H1 (cell line): ENCODE measurements at regions not wholly inside any gene's neighbourhood (a gene's known extent, or its start where the extent isn't known, plus 50 kb on each side); places are given as distances from the start of the nearest gene placed in this dataset.

Experiments used
- CTCF ChIA-PET: fragments of 300-600 bp; sonication (Branson Sonifier 250); formaldehyde crosslinking; loops from one replicate; lab custom pipeline; 2021; ENCODE audit not compliant: partially characterized antibody; lab: Charles Lee
- POLR2A ChIA-PET: fragments of 300-600 bp; sonication (Branson Sonifier 250); formaldehyde crosslinking; loops from one replicate; lab custom pipeline; 2021; ENCODE audit warnings: inconsistent platforms; ENCODE audit not compliant: partially characterized antibody; lab: Charles Lee
- DNase-seq, 2 experiments: peaks; one replicate each; pipeline versions ENCODE4 v3.0.0 to v3.0.0-alpha.2; 2010 to 2022; ENCODE audit warnings: low spot score in 2 of 2, low read depth in 1 of 2, mixed read lengths in 1 of 2
- FAIRE-seq: peaks from 2 replicates; lab custom pipeline; 2011; peaks lifted over from hg19 to GRCh38; lab: Jason Lieb, UNC
- H2AFZ ChIP-seq: 2 replicates; pipeline ENCODE4 v1.8.1; 2012; ENCODE audit warnings: low read length, inconsistent platforms
- H2AK5ac ChIP-seq: 2 replicates; pipeline ENCODE4 v1.6.1; 2013; ENCODE audit warnings: low read depth, low read length
- H2BK120ac ChIP-seq: replicated peaks from 2 replicates; pipeline ENCODE3; 2013; ENCODE audit warnings: low read depth, low read length, inconsistent platforms
- H2BK12ac ChIP-seq: 2 replicates; pipeline ENCODE4 v1.6.1; 2013; ENCODE audit warnings: low read depth, low read length
- H2BK15ac ChIP-seq: 2 replicates; pipeline ENCODE4 v1.6.1; 2013; ENCODE audit warnings: low read length
- H2BK20ac ChIP-seq: 2 replicates; pipeline ENCODE4 v1.6.1; 2013; ENCODE audit warnings: low read length
- H2BK5ac ChIP-seq: 2 replicates; pipeline ENCODE4 v1.6.1; 2013; ENCODE audit warnings: low read depth, low read length
- H3K14ac ChIP-seq: 2 replicates; pipeline ENCODE4 v1.6.1; 2013; ENCODE audit warnings: inconsistent platforms; ENCODE audit not compliant: insufficient read length
- H3K18ac ChIP-seq: 2 replicates; pipeline ENCODE4 v1.6.1; 2013; ENCODE audit warnings: low read length; ENCODE audit errors: extremely low read depth
- H3K23ac ChIP-seq: 2 replicates; pipeline ENCODE4 v1.6.1; 2013; ENCODE audit warnings: inconsistent platforms; ENCODE audit not compliant: insufficient read length
- H3K23me2 ChIP-seq: 2 replicates; pipeline ENCODE4 v1.6.1; 2013; ENCODE audit warnings: low read depth, low read length
- H3K27ac ChIP-seq: 2 replicates; pipeline ENCODE4 v1.6.1; 2011; ENCODE audit warnings: low read depth, low read length, inconsistent platforms
- H3K27me3 ChIP-seq, 4 experiments: replicated peaks in 1 of 4; 1 replicate in 1 of 4; 2 replicates in 3 of 4; pipeline versions ENCODE4 v1.6.1 to v1.8.1; 2011 to 2013; ENCODE audit warnings: low read length in 3 of 4, mild to moderate bottlenecking in 3 of 4, inconsistent platforms in 2 of 4, mixed read lengths in 2 of 4, moderate library complexity in 1 of 4; ENCODE audit not compliant: control insufficient read depth in 3 of 4, insufficient read depth in 3 of 4; ENCODE audit errors: extremely low read depth in 1 of 4
- H3K36me3 ChIP-seq, 4 experiments: 2 replicates each; pipeline versions ENCODE4 v1.6.1 to v1.8.1; 2011 to 2013; ENCODE audit warnings: mild to moderate bottlenecking in 4 of 4, low read length in 3 of 4, moderate library complexity in 2 of 4, control low read depth in 1 of 4, inconsistent platforms in 1 of 4; ENCODE audit not compliant: insufficient read depth in 4 of 4, control insufficient read depth in 2 of 4
- H3K4ac ChIP-seq: replicated peaks from 2 replicates; pipeline ENCODE3; 2013; ENCODE audit warnings: low read length, low read depth, mixed read lengths, inconsistent platforms; ENCODE audit not compliant: insufficient read length
- H3K4me1 ChIP-seq, 4 experiments: replicated peaks in 1 of 4; 1 replicate in 1 of 4; 2 replicates in 3 of 4; pipeline versions ENCODE4 v1.6.1 to v1.8.1; 2011 to 2013; ENCODE audit warnings: low read length in 3 of 4, inconsistent platforms in 2 of 4, mixed read lengths in 1 of 4; ENCODE audit not compliant: insufficient read depth in 4 of 4, control insufficient read depth in 3 of 4
- H3K4me2 ChIP-seq, 2 experiments: 2 replicates each; pipeline versions ENCODE4 v1.6.1 to v1.8.1; 2011 to 2013; ENCODE audit warnings: low read depth in 2 of 2, low read length in 2 of 2, control low read depth in 1 of 2, inconsistent platforms in 1 of 2, mild to moderate bottlenecking in 1 of 2; ENCODE audit not compliant: insufficient read depth in 1 of 2
- H3K4me3 ChIP-seq, 4 experiments: fragments of 200-600, 300-600 bp in 1 of 4; sonication (generic), shearing (Covaris generic), sonication (Bioruptor Twin) in 1 of 4; 2 replicates each; pipeline versions ENCODE4 v1.5.1 to v1.8.1; 2011 to 2016; ENCODE audit warnings: low read length in 4 of 4, low read depth in 3 of 4, control low read depth in 2 of 4, inconsistent platforms in 2 of 4, mild to moderate bottlenecking in 2 of 4, mixed read lengths in 1 of 4, moderate library complexity in 1 of 4; ENCODE audit not compliant: insufficient read depth in 2 of 4; ENCODE audit errors: extremely low read depth in 1 of 4
- H3K56ac ChIP-seq: replicated peaks from 2 replicates; pipeline ENCODE3; 2013; ENCODE audit warnings: low read depth, mild to moderate bottlenecking, mixed read lengths, low read length, inconsistent platforms; ENCODE audit not compliant: insufficient read length
- H3K79me1 ChIP-seq: 2 replicates; pipeline ENCODE4 v1.6.1; 2013; ENCODE audit warnings: low read depth, low read length, control low read depth
- H3K79me2 ChIP-seq, 2 experiments: 2 replicates each; pipeline versions ENCODE4 v1.6.1 to v1.8.1; 2012 to 2013; ENCODE audit warnings: low read length in 2 of 2, mild to moderate bottlenecking in 2 of 2, inconsistent platforms in 1 of 2; ENCODE audit not compliant: insufficient read depth in 2 of 2, control insufficient read depth in 1 of 2
- H3K9ac ChIP-seq, 4 experiments: replicated peaks in 1 of 4; 1 replicate in 1 of 4; 2 replicates in 3 of 4; pipeline versions ENCODE4 v1.6.1 to v1.8.1; 2011 to 2013; ENCODE audit warnings: low read depth in 3 of 4, low read length in 3 of 4, control low read depth in 2 of 4, mild to moderate bottlenecking in 2 of 4, moderate library complexity in 2 of 4, inconsistent platforms in 1 of 4; ENCODE audit errors: extremely low read depth in 1 of 4
- H3K9me3 ChIP-seq, 2 experiments: 2 replicates each; pipeline versions ENCODE4 v1.6.1 to v1.8.1; 2012 to 2013; ENCODE audit warnings: mild to moderate bottlenecking in 2 of 2, moderate library complexity in 2 of 2, control low read depth in 1 of 2, inconsistent platforms in 1 of 2, low read depth in 1 of 2, low read length in 1 of 2, mixed read lengths in 1 of 2; ENCODE audit not compliant: insufficient read depth in 2 of 2
- H4K20me1 ChIP-seq, 2 experiments: replicated peaks in 1 of 2; 2 replicates each; pipeline versions ENCODE3 to v1.8.1; 2011 to 2013; ENCODE audit warnings: inconsistent platforms in 2 of 2, low read length in 2 of 2, mild to moderate bottlenecking in 1 of 2; ENCODE audit not compliant: insufficient read depth in 2 of 2, control insufficient read depth in 1 of 2
- H4K5ac ChIP-seq: 2 replicates; pipeline ENCODE4 v1.6.1; 2013; ENCODE audit warnings: low read length, low read depth, mixed read lengths, inconsistent platforms; ENCODE audit not compliant: insufficient read length
- H4K8ac ChIP-seq: 2 replicates; pipeline ENCODE4 v1.8.0; 2013; ENCODE audit warnings: mild to moderate bottlenecking, moderate library complexity, low read length, inconsistent platforms; ENCODE audit not compliant: insufficient read depth; ENCODE audit errors: extremely low read depth
- H4K91ac ChIP-seq: replicated peaks from 2 replicates; pipeline ENCODE3; 2013; ENCODE audit warnings: low read length, mixed read lengths, inconsistent platforms; ENCODE audit not compliant: insufficient read length
- EP300 ChIP-seq, 2 experiments: IDR thresholded peaks; 1 replicate in 1 of 2; 2 replicates in 1 of 2; pipeline ENCODE4 v1.6.1; 2011 to 2012; ENCODE audit warnings: low read depth in 2 of 2, low read length in 2 of 2, mild to moderate bottlenecking in 2 of 2, borderline replicate concordance in 1 of 2, inconsistent platforms in 1 of 2, moderate library complexity in 1 of 2
- GABPA ChIP-seq: IDR thresholded peaks from 2 replicates; pipeline ENCODE4 v1.6.1; 2011; ENCODE audit warnings: mild to moderate bottlenecking, low read length, moderate library complexity, borderline replicate concordance; ENCODE audit not compliant: insufficient read depth
- JUN ChIP-seq: IDR thresholded peaks from 2 replicates; pipeline ENCODE4 v1.6.1; 2011; ENCODE audit warnings: low read depth, mild to moderate bottlenecking, improper control_type of control experiment, low read length
- KDM1A ChIP-seq: fragments of 200-600, 300-600 bp; sonication (generic); IDR thresholded peaks from 2 replicates; pipeline ENCODE4 v1.7.1; 2016; ENCODE audit warnings: mild to moderate bottlenecking, low read length, borderline replicate concordance
- NRF1 ChIP-seq: IDR thresholded peaks from 2 replicates; pipeline ENCODE4 v1.6.1; 2011; ENCODE audit warnings: mild to moderate bottlenecking, low read depth, low read length, improper control_type of control experiment
- RFX5 ChIP-seq: IDR thresholded peaks from 2 replicates; pipeline ENCODE4 v1.6.1; 2011; ENCODE audit warnings: low read depth, low read length, improper control_type of control experiment, borderline replicate concordance
- RNF2 ChIP-seq: fragments of 200-900, 300-1000 bp; sonication (generic); IDR thresholded peaks from 2 replicates; pipeline ENCODE4 v1.7.1; 2016; ENCODE audit warnings: borderline replicate concordance, low read depth, mild to moderate bottlenecking, antibody characterized with exemption, low read length; ENCODE audit not compliant: poor library complexity, severe bottlenecking; ENCODE audit errors: missing control alignments
- SP2 ChIP-seq: IDR thresholded peaks from 2 replicates; pipeline ENCODE4 v1.6.1; 2012; ENCODE audit warnings: mild to moderate bottlenecking, low read length, inconsistent platforms
- SP4 ChIP-seq: IDR thresholded peaks from 2 replicates; pipeline ENCODE4 v1.6.1; 2012; ENCODE audit warnings: low read length, inconsistent platforms
- TEAD4 ChIP-seq: IDR thresholded peaks from 2 replicates; pipeline ENCODE4 v1.6.1; 2012; ENCODE audit warnings: low read depth, low read length, inconsistent platforms, mixed read lengths
- WGBS, 2 experiments: shearing (Covaris generic) in 1 of 2; methylation state at CpG; one replicate each; pipeline versions ENCODE4 v1.1.6 to v1.1.7; 2013 to 2015; ENCODE audit warnings: low lambda C conversion rate in 2 of 2, mixed read lengths in 2 of 2, inconsistent platforms in 1 of 2, low coverage in 1 of 2, missing lambda C conversion rate in 1 of 2; ENCODE audit not compliant: insufficient replicate concordance in 2 of 2, insufficient coverage in 1 of 2, insufficient read length in 1 of 2; ENCODE audit errors: extremely low coverage in 1 of 2, missing lambda C conversion rate in 1 of 2; 5-methylcytosine and 5-hydroxymethylcytosine counted together
- TF ChIP-seq, protein P1 (sequence below): IDR thresholded peaks from 2 replicates; pipeline ENCODE4 v1.6.1; 2011; ENCODE audit warnings: low read length, improper control_type of control experiment

DNA sequence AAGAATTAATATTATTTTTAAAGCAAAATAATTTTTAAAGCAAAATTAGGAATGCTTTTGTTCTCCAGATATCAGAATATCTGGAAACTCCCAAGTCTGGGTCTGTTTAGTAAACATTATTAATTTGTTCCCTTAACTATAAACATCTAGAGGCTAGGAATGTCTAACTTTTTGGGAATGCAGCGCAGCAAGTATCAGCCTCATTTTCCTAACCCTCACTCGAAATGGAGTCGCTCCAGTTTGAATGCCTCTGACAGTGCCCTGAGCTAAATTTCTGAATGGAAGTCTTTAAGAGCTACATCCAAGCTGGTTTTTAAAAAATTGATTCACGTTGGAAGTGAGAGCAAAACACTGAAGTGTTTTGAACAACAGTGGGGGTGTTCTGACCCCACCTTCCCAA, 74.4 kb upstream of the WNT7A start:
- Histone ChIP-seq H3K79me2 (no peaks in the 10 kb centered on the region), H3K4me3 (no peak overlapping the region), H2AFZ (no peak overlapping the region), H3K4me1 (peaks cover 0 to 2% (median under 1%) of the 10 kb centered on the region in 4 experiments; a peak in 1 of 7 replicates), H3K27me3 (no peaks in the 10 kb centered on the region), H2BK120ac (no peak overlapping the region), H2BK20ac (no peak overlapping the region), H3K36me3 (no peaks in the 10 kb centered on the region), H3K18ac (no peak overlapping the region), H4K8ac (no peak overlapping the region), H3K9ac (no peak overlapping the region), H4K91ac (no peak overlapping the region), H3K9me3 (no peaks in the 10 kb centered on the region), H3K23ac (no peak overlapping the region), H3K14ac (no peak overlapping the region), H3K27ac (no peak overlapping the region), H3K4ac (no peak overlapping the region), H3K79me1 (no peaks in the 10 kb centered on the region), H3K56ac (no peak overlapping the region), H3K23me2 (no peaks in the 10 kb centered on the region), H4K20me1 (no peaks in the 10 kb centered on the region), H2BK12ac (no peak overlapping the region), H4K5ac (no peak overlapping the region), H2AK5ac (no peak overlapping the region), H2BK15ac (no peak overlapping the region), H2BK5ac (no peak overlapping the region), H3K4me2 (no peak overlapping the region)
- DNase-seq: no peak
- CTCF ChIA-PET: interaction anchor here (1.3 to 1.9 kb wide), 4 partner anchors 10 to 1062 kb away, joined by 3 to 8 read pairs (median 6); no protein-coding TSS in a partner anchor
- WGBS, 2 experiments: 82% methylated on average over 4 of the region's 4 CpGs; no CpG with 5 or more reads in 1 of the 2 experiments
- POLR2A ChIA-PET: no interaction called here
- no peak for FAIRE-seq
- TF ChIP-seq SP2 (no peak), NRF1 (no peak), JUN (no peak), RNF2 (no peak), SP4 (no peak), RFX5 (no peak), TEAD4 (no peak), EP300 (IDR thresholded peaks at IDR 0.05; ENCODE audit: borderline replicate concordance in 1 of 2, low read depth in 2 of 2, low read length in 2 of 2) (no peak), KDM1A (no peak), GABPA (no peak)
- TF ChIP-seq, protein P1, sequence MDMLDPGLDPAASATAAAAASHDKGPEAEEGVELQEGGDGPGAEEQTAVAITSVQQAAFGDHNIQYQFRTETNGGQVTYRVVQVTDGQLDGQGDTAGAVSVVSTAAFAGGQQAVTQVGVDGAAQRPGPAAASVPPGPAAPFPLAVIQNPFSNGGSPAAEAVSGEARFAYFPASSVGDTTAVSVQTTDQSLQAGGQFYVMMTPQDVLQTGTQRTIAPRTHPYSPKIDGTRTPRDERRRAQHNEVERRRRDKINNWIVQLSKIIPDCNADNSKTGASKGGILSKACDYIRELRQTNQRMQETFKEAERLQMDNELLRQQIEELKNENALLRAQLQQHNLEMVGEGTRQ: no peak
